DOHH2 (cell line): ENCODE measurements at regions not wholly inside any gene's neighbourhood (a gene's known extent, or its start where the extent isn't known, plus 50 kb on each side); places are given as distances from the start of the nearest gene placed in this dataset.

Experiments used
- H3F3A ChIP-seq: fragments of 200-600 bp; sonication (generic), shearing (Covaris generic); 2 replicates; pipeline ENCODE4 v1.6.0; 2016; ENCODE audit warnings: antibody characterized with exemption, mild to moderate bottlenecking; ENCODE audit not compliant: control insufficient read depth, insufficient read depth
- H3K27ac ChIP-seq: fragments of 200-600 bp; sonication (generic); 2 replicates; pipeline ENCODE4 v1.5.1; 2014; ENCODE audit warnings: low read depth, mild to moderate bottlenecking, low read length, moderate library complexity
- H3K27me3 ChIP-seq: fragments of 200-600 bp; sonication (generic); 2 replicates; pipeline ENCODE4 v1.6.1; 2014; ENCODE audit warnings: mild to moderate bottlenecking, low read length, mixed read lengths; ENCODE audit not compliant: control insufficient read depth
- H3K36me3 ChIP-seq: fragments of 200-600 bp; sonication (generic); 2 replicates; pipeline ENCODE4 v1.6.1; 2014; ENCODE audit warnings: mild to moderate bottlenecking, low read length, moderate library complexity, mixed read lengths; ENCODE audit not compliant: control insufficient read depth
- H3K4me1 ChIP-seq: fragments of 200-600 bp; sonication (generic); 2 replicates; pipeline ENCODE4 v1.6.1; 2014; ENCODE audit warnings: mild to moderate bottlenecking, low read length, mixed read lengths; ENCODE audit not compliant: control insufficient read depth
- H3K4me2 ChIP-seq: fragments of 200-600 bp; sonication (generic); 2 replicates; pipeline ENCODE4 v1.6.0; 2014; ENCODE audit warnings: mild to moderate bottlenecking, low read length, moderate library complexity
- H3K4me3 ChIP-seq: fragments of 200-600 bp; sonication (generic); 2 replicates; pipeline ENCODE4 v1.5.1; 2014; ENCODE audit warnings: mild to moderate bottlenecking, low read length, mixed read lengths
- H3K79me2 ChIP-seq: fragments of 200-600 bp; sonication (generic); 2 replicates; pipeline ENCODE4 v1.6.1; 2014; ENCODE audit warnings: mild to moderate bottlenecking, low read length, mixed read lengths; ENCODE audit not compliant: control insufficient read depth
- H3K9me2 ChIP-seq: fragments of 200-600 bp; sonication (generic); replicated peaks from 2 replicates; pipeline ENCODE4 v1.6.1; 2014; ENCODE audit warnings: mild to moderate bottlenecking, low read length, mixed read lengths; ENCODE audit not compliant: control insufficient read depth
- H3K9me3 ChIP-seq: fragments of 200-600 bp; sonication (generic); 2 replicates; pipeline ENCODE4 v1.6.1; 2014; ENCODE audit warnings: antibody characterized with exemption, low read length, mixed read lengths; ENCODE audit not compliant: control insufficient read depth, insufficient read depth
- H4K20me1 ChIP-seq: fragments of 200-600 bp; sonication (generic); 2 replicates; pipeline ENCODE4 v1.6.0; 2014; ENCODE audit warnings: low read depth, mild to moderate bottlenecking, antibody characterized with exemption, low read length, moderate library complexity; ENCODE audit not compliant: control insufficient read depth, insufficient read depth
- EZH2phosphoT487 ChIP-seq: fragments of 200-600 bp; sonication (generic); IDR thresholded peaks from 2 replicates; pipeline ENCODE4 v1.6.1; 2017; ENCODE audit warnings: borderline replicate concordance, mild to moderate bottlenecking, antibody characterized with exemption, low read length, moderate library complexity, mixed read lengths
- TF ChIP-seq, protein P1 (sequence below): fragments of 200-600 bp; sonication (generic); IDR thresholded peaks from one replicate; pipeline ENCODE4 v1.5.1; 2014; ENCODE audit warnings: antibody characterized with exemption, mild to moderate bottlenecking, low read depth, low read length; ENCODE audit not compliant: poor library complexity, severe bottlenecking

DNA sequence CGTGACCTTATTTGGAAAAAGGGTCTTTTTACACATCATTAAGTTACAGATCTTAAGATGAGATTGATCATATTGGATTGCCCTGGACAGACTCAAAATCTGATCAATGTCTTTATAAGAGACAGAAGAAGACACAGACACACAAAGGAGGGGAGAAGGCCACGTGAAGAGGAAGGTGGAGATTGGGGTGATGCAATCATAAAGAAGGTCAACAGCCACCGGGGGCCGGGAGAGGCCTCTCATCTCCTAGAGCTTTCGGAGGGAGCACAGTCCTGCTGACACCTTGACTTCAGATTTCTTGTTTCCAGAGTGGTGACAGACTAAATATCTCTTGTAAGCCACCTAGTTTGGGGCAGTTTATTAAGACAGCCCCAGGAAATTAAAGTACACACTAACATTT is 204.6 kb upstream of the CSF3R start:
- H3K9me2 ChIP-seq: no peaks in the 10 kb centered on the region
- H3K27me3 ChIP-seq: peaks cover 12% of the 10 kb centered on the region; the same call in 1 of the 2 replicates
- H3F3A ChIP-seq: no peaks in the 10 kb centered on the region
- H4K20me1 ChIP-seq: no peaks in the 10 kb centered on the region
- H3K4me1 ChIP-seq: no peaks in the 10 kb centered on the region
- H3K36me3 ChIP-seq: no peaks in the 10 kb centered on the region
- H3K4me2 ChIP-seq: no peak overlapping the region
- H3K4me3 ChIP-seq: no peak overlapping the region
- TF ChIP-seq, protein P1, sequence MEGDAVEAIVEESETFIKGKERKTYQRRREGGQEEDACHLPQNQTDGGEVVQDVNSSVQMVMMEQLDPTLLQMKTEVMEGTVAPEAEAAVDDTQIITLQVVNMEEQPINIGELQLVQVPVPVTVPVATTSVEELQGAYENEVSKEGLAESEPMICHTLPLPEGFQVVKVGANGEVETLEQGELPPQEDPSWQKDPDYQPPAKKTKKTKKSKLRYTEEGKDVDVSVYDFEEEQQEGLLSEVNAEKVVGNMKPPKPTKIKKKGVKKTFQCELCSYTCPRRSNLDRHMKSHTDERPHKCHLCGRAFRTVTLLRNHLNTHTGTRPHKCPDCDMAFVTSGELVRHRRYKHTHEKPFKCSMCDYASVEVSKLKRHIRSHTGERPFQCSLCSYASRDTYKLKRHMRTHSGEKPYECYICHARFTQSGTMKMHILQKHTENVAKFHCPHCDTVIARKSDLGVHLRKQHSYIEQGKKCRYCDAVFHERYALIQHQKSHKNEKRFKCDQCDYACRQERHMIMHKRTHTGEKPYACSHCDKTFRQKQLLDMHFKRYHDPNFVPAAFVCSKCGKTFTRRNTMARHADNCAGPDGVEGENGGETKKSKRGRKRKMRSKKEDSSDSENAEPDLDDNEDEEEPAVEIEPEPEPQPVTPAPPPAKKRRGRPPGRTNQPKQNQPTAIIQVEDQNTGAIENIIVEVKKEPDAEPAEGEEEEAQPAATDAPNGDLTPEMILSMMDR: no peak
- TF ChIP-seq EZH2phosphoT487: no peak
- no peaks in the 10 kb centered on the region for H3K79me2 ChIP-seq
- H3K27ac ChIP-seq: no peak overlapping the region
- H3K9me3 ChIP-seq: no peaks in the 10 kb centered on the region

DNA sequence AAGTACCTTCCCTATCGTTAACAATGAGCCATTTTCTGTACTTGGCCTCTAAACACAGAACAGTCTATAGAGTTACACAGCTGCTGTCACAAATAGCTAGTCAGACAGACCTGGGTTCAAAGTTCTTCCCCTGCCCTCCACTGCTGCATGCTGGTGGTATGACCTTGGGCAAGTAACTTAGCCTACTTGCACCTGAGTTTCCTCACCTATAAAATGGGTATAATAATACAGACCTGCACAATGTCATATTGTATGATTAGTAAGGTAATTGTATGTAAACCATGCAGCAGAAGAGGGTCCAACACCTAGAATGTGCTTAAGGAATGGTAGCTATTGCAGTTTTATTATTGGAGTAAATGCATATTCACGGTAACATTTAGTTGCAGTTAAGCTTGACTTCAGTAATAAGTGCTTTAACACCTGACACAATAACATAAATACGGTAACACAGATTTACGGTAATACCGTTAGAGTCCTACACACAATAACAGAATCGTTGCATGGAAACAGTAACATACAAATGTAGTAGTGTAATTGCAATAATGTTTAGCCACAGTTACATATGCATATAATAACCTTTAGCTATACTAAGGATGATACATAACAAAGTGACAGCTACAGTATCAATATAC is 193.3 kb upstream of the CSF3R start:
- peaks cover 14% of the 10 kb centered on the region for H3K27me3 ChIP-seq
- H3K9me3 ChIP-seq: no peaks in the 10 kb centered on the region
- no peaks in the 10 kb centered on the region for H4K20me1 ChIP-seq
- H3K4me1 ChIP-seq: no peaks in the 10 kb centered on the region
- no peaks in the 10 kb centered on the region for H3F3A ChIP-seq
- H3K4me2 ChIP-seq: no peak overlapping the region
- H3K27ac ChIP-seq: no peak overlapping the region
- no peak for TF ChIP-seq EZH2phosphoT487
- TF ChIP-seq, protein P1: no peak
- H3K9me2 ChIP-seq: no peaks in the 10 kb centered on the region
- no peaks in the 10 kb centered on the region for H3K79me2 ChIP-seq
- H3K4me3 ChIP-seq: no peak overlapping the region
- H3K36me3 ChIP-seq: no peaks in the 10 kb centered on the region

DNA sequence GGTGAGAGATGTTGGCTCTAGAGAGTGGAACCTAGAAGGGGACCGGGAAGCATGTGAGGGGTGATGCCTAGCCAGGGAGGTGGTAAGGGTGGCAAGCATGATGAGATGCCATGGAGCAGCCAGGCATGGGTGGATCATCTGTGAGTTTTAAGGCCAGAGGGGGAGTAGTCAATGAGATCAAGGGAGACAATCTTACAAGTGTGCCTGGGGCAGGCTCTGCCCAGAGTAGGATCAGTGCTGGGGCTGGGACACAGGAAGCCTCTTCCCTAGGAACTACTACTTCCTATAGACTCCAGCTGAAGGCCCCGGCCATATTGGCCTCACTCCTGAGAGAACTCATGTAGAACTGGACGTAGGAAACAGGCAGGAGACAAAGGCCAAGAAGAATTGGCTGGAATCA is 192.4 kb upstream of the CSF3R start:
- no peaks in the 10 kb centered on the region for H3K9me3 ChIP-seq
- peaks cover 11% of the 10 kb centered on the region for H3K27me3 ChIP-seq
- no peak overlapping the region for H3K4me3 ChIP-seq
- no peaks in the 10 kb centered on the region for H3K9me2 ChIP-seq
- no peaks in the 10 kb centered on the region for H3K79me2 ChIP-seq
- H3K4me1 ChIP-seq: no peaks in the 10 kb centered on the region
- H3K36me3 ChIP-seq: no peaks in the 10 kb centered on the region
- no peak overlapping the region for H3K27ac ChIP-seq
- H4K20me1 ChIP-seq: no peaks in the 10 kb centered on the region
- H3F3A ChIP-seq: no peaks in the 10 kb centered on the region
- TF ChIP-seq, protein P1: no peak
- no peak for TF ChIP-seq EZH2phosphoT487
- no peak overlapping the region for H3K4me2 ChIP-seq
